ENCODE measurements at regions not wholly inside any gene's neighbourhood (a gene's known extent, or its start where the extent isn't known, plus 50 kb on each side); places are given as distances from the start of the nearest gene placed in this dataset.

- Mint-ChIP-seq H3K4me3 (no peak overlapping the region), H3K27me3 (ENCODE audit: insufficient read depth, low read depth) (peaks cover 7% of the 10 kb centered on the region), H3K27ac (no peak overlapping the region), H3K36me3 (no peaks in the 10 kb centered on the region), H3K9me3 (peaks cover 12% of the 10 kb centered on the region), H3K4me1 (peaks cover 6% of the 10 kb centered on the region)
- Histone ChIP-seq H3K36me3 (no peaks in the 10 kb centered on the region), H3K9ac (no peak overlapping the region), H3K4me1 (peaks cover 4% of the 10 kb centered on the region), H2AFZ (replicated peaks) (no peak overlapping the region), H3K27ac (no peak overlapping the region), H3K27me3 (peaks cover 20% of the 10 kb centered on the region), H3F3A (ENCODE audit: low read depth) (no peaks in the 10 kb centered on the region), H3K9me3 (ENCODE audit: low read depth) (no peaks in the 10 kb centered on the region), H3K4me2 (peak overlapping the region; percentile 32), H4K20me1 (ENCODE audit: low read depth) (no peaks in the 10 kb centered on the region), H3K79me2 (ENCODE audit: low read depth) (no peaks in the 10 kb centered on the region), H3K4me3 (peak overlapping the region; percentile 22)
- TF ChIP-seq EZH2phosphoT487 (IDR thresholded peaks at IDR 0.05) (no peak), EZH2 (IDR thresholded peaks at IDR 0.05) (no peak), CTCF (IDR thresholded peaks at IDR 0.05) (no peak)
- no peak for DNase-seq (ENCODE audit: low spot score)
Observed at GRCh38 chr10:28924717-28925116, 247.4 kb downstream of the BAMBI start.

GRCh38 chr10:28925121-28925663 is 247.9 kb downstream of the BAMBI start:
- Mint-ChIP-seq H3K9me3 (peaks cover 12% of the 10 kb centered on the region), H3K4me1 (peaks cover 6% of the 10 kb centered on the region), H3K27me3 (ENCODE audit: insufficient read depth, low read depth) (peaks cover 7% of the 10 kb centered on the region), H3K36me3 (no peaks in the 10 kb centered on the region), H3K4me3 (no peak overlapping the region), H3K27ac (no peak overlapping the region)
- Histone ChIP-seq H3K27ac (no peak overlapping the region), H3K4me2 (peak overlapping the region; percentile 32), H3K4me3 (peak overlapping the region; percentile 22), H2AFZ (replicated peaks) (no peak overlapping the region), H4K20me1 (ENCODE audit: low read depth) (no peaks in the 10 kb centered on the region), H3K4me1 (peaks cover 4% of the 10 kb centered on the region), H3K79me2 (ENCODE audit: low read depth) (no peaks in the 10 kb centered on the region), H3K36me3 (no peaks in the 10 kb centered on the region), H3K9me3 (ENCODE audit: low read depth) (no peaks in the 10 kb centered on the region), H3K27me3 (peaks cover 20% of the 10 kb centered on the region), H3F3A (ENCODE audit: low read depth) (no peaks in the 10 kb centered on the region), H3K9ac (no peak overlapping the region)
- TF ChIP-seq EZH2 (IDR thresholded peaks at IDR 0.05) (no peak), CTCF (IDR thresholded peaks at IDR 0.05) (no peak)
- peak; percentile 30 for DNase-seq (ENCODE audit: low spot score)

- TF ChIP-seq EZH2phosphoT487 (IDR thresholded peaks at IDR 0.05): no peak
- no peak for TF ChIP-seq CTCF (IDR thresholded peaks at IDR 0.05)
- TF ChIP-seq EZH2 (IDR thresholded peaks at IDR 0.05): no peak
- H3K36me3 ChIP-seq: no peaks in the 10 kb centered on the region
- H3K9ac ChIP-seq: no peak overlapping the region
- peaks cover 12% of the 10 kb centered on the region for H3K9me3 Mint-ChIP-seq
- no peaks in the 10 kb centered on the region for H3K9me3 ChIP-seq (ENCODE audit: low read depth)
- H2AFZ ChIP-seq (replicated peaks): no peak overlapping the region
- H3K4me2 ChIP-seq: no peak overlapping the region
- H3K36me3 Mint-ChIP-seq: no peaks in the 10 kb centered on the region
- H3K4me3 ChIP-seq: no peak overlapping the region
- H3K4me3 Mint-ChIP-seq: no peak overlapping the region
- no peaks in the 10 kb centered on the region for H3K79me2 ChIP-seq (ENCODE audit: low read depth)
- peaks cover 6% of the 10 kb centered on the region for H3K4me1 Mint-ChIP-seq
- H3K27ac ChIP-seq: no peak overlapping the region
- H3K27me3 Mint-ChIP-seq (ENCODE audit: insufficient read depth, low read depth): peaks cover 7% of the 10 kb centered on the region
- no peaks in the 10 kb centered on the region for H4K20me1 ChIP-seq (ENCODE audit: low read depth)
- peaks cover 4% of the 10 kb centered on the region for H3K4me1 ChIP-seq
- H3F3A ChIP-seq (ENCODE audit: low read depth): no peaks in the 10 kb centered on the region
- no peak for DNase-seq (ENCODE audit: low spot score)
- H3K27me3 ChIP-seq: peaks cover 20% of the 10 kb centered on the region
- H3K27ac Mint-ChIP-seq: no peak overlapping the region
Observed at GRCh38 chr10:28926932-28927331, 249.6 kb downstream of the BAMBI start.

Data from neural progenitor cell (in vitro differentiated cells).